HUES6 (cell line): ENCODE measurements at regions not wholly inside any gene's neighbourhood (a gene's known extent, or its start where the extent isn't known, plus 50 kb on each side); places are given as distances from the start of the nearest gene placed in this dataset.

Experiments used
- H3K27ac ChIP-seq: 2 replicates; pipeline ENCODE4 v1.7.0; 2013; ENCODE audit warnings: low read depth, mild to moderate bottlenecking, low read length, inconsistent platforms
- H3K27me3 ChIP-seq: 2 replicates; pipeline ENCODE4 v1.6.1; 2013; ENCODE audit warnings: low read length; ENCODE audit not compliant: control insufficient read depth, insufficient read depth
- H3K36me3 ChIP-seq: 2 replicates; pipeline ENCODE4 v1.6.1; 2013; ENCODE audit warnings: low read length; ENCODE audit not compliant: control insufficient read depth, insufficient read depth
- H3K4me1 ChIP-seq: 2 replicates; pipeline ENCODE4 v1.6.1; 2013; ENCODE audit warnings: low read length; ENCODE audit not compliant: control insufficient read depth, insufficient read depth
- H3K4me3 ChIP-seq: 2 replicates; pipeline ENCODE4 v1.5.1; 2013; ENCODE audit warnings: low read depth, low read length
- H3K9ac ChIP-seq: one replicate; pipeline ENCODE4 v1.6.1; 2013; ENCODE audit warnings: mild to moderate bottlenecking, low read length
- H3K9me3 ChIP-seq: 2 replicates; pipeline ENCODE4 v1.6.1; 2013; ENCODE audit warnings: low read depth, low read length; ENCODE audit not compliant: control insufficient read depth, insufficient read depth

- H3K9ac ChIP-seq, result no peak overlapping the region
- no peaks in the 10 kb centered on the region for H3K36me3 ChIP-seq
- peaks cover 2% of the 10 kb centered on the region; the same call in 1 of the 2 replicates for H3K9me3 ChIP-seq
- no peaks in the 10 kb centered on the region for H3K27me3 ChIP-seq
- H3K27ac ChIP-seq, result no peak overlapping the region
- no peaks in the 10 kb centered on the region for H3K4me1 ChIP-seq
- H3K4me3 ChIP-seq, result no peak overlapping the region
Measured at GRCh38 chr10:131560706-131561355, 249.3 kb upstream of the TCERG1L start.

- Histone ChIP-seq H3K9me3 (peaks cover 2% of the 10 kb centered on the region; the same call in 1 of the 2 replicates), H3K27ac (no peak overlapping the region), H3K9ac (no peak overlapping the region), H3K36me3 (no peaks in the 10 kb centered on the region), H3K27me3 (no peaks in the 10 kb centered on the region), H3K4me3 (no peak overlapping the region), H3K4me1 (no peaks in the 10 kb centered on the region)
Measured at GRCh38 chr10:131561897-131562296, 250.4 kb upstream of the TCERG1L start.

GRCh38 chr10:131563411-131563810, 251.9 kb upstream of the TCERG1L start:
- Histone ChIP-seq H3K4me1 (no peaks in the 10 kb centered on the region), H3K27me3 (no peaks in the 10 kb centered on the region), H3K9me3 (peaks cover 2% of the 10 kb centered on the region; the same call in 1 of the 2 replicates), H3K4me3 (no peak overlapping the region), H3K36me3 (no peaks in the 10 kb centered on the region), H3K9ac (no peak overlapping the region), H3K27ac (no peak overlapping the region)

GRCh38 chr10:131567279-131568162, 256.0 kb upstream of the TCERG1L start:
- no peaks in the 10 kb centered on the region for H3K36me3 ChIP-seq
- H3K4me1 ChIP-seq, result no peaks in the 10 kb centered on the region
- no peak overlapping the region for H3K27ac ChIP-seq
- no peaks in the 10 kb centered on the region for H3K27me3 ChIP-seq
- no peak overlapping the region for H3K4me3 ChIP-seq
- peaks cover 2% of the 10 kb centered on the region; the same call in 1 of the 2 replicates for H3K9me3 ChIP-seq
- H3K9ac ChIP-seq, result no peak overlapping the region

- Histone ChIP-seq H3K9me3 (peaks cover 2% of the 10 kb centered on the region; the same call in 1 of the 2 replicates), H3K4me3 (no peak overlapping the region), H3K27me3 (no peaks in the 10 kb centered on the region)
Measured at GRCh38 chr10:131568866-131569265, 257.3 kb upstream of the TCERG1L start.

GRCh38 chr10:131569851-131570715, 258.6 kb upstream of the TCERG1L start:
- H3K27ac ChIP-seq, result no peak overlapping the region
- H3K27me3 ChIP-seq, result no peaks in the 10 kb centered on the region
- no peak overlapping the region for H3K9ac ChIP-seq
- no peaks in the 10 kb centered on the region for H3K36me3 ChIP-seq
- H3K4me3 ChIP-seq, result no peak overlapping the region
- peaks cover 2% of the 10 kb centered on the region; the same call in 1 of the 2 replicates for H3K4me1 ChIP-seq
- H3K9me3 ChIP-seq, result peaks cover 2% of the 10 kb centered on the region; the same call in 1 of the 2 replicates

More at GRCh38 chr10:131568866-131569265, 257.3 kb upstream of the TCERG1L start:
- Histone ChIP-seq H3K4me1 (peaks cover 2% of the 10 kb centered on the region; the same call in 1 of the 2 replicates), H3K36me3 (no peaks in the 10 kb centered on the region), H3K9ac (no peak overlapping the region), H3K27ac (no peak overlapping the region)

GRCh38 chr10:131570716-131571307, 259.3 kb upstream of the TCERG1L start:
- Histone ChIP-seq H3K36me3 (no peaks in the 10 kb centered on the region), H3K4me1 (peaks cover 2% of the 10 kb centered on the region; the same call in 1 of the 2 replicates), H3K9me3 (no peaks in the 10 kb centered on the region), H3K27me3 (no peaks in the 10 kb centered on the region), H3K9ac (no peak overlapping the region), H3K4me3 (no peak overlapping the region), H3K27ac (no peak overlapping the region)

GRCh38 chr10:131571346-131571745, 259.8 kb upstream of the TCERG1L start:
- Histone ChIP-seq H3K9ac (no peak overlapping the region), H3K27ac (no peak overlapping the region), H3K4me1 (peaks cover 2% of the 10 kb centered on the region; the same call in 1 of the 2 replicates), H3K36me3 (no peaks in the 10 kb centered on the region), H3K9me3 (no peaks in the 10 kb centered on the region), H3K4me3 (no peak overlapping the region), H3K27me3 (no peaks in the 10 kb centered on the region)

- H3K36me3 ChIP-seq, result no peaks in the 10 kb centered on the region
- H3K4me1 ChIP-seq, result peaks cover 2% of the 10 kb centered on the region; the same call in 1 of the 2 replicates
Measured at GRCh38 chr10:131571865-131572264, 260.3 kb upstream of the TCERG1L start.

GRCh38 chr10:131573256-131573655, 261.7 kb upstream of the TCERG1L start:
- Histone ChIP-seq H3K9me3 (no peaks in the 10 kb centered on the region), H3K4me1 (peaks cover 2% of the 10 kb centered on the region; the same call in 1 of the 2 replicates), H3K36me3 (no peaks in the 10 kb centered on the region), H3K9ac (no peak overlapping the region), H3K4me3 (no peak overlapping the region), H3K27ac (no peak overlapping the region), H3K27me3 (no peaks in the 10 kb centered on the region)

More at GRCh38 chr10:131571865-131572264, 260.3 kb upstream of the TCERG1L start:
- no peaks in the 10 kb centered on the region for H3K27me3 ChIP-seq
- H3K9me3 ChIP-seq, result no peaks in the 10 kb centered on the region
- H3K9ac ChIP-seq, result no peak overlapping the region
- H3K4me3 ChIP-seq, result no peak overlapping the region
- no peak overlapping the region for H3K27ac ChIP-seq
